Mesendoderm (in vitro differentiated cells): ENCODE measurements at regions not wholly inside any gene's neighbourhood (a gene's known extent, or its start where the extent isn't known, plus 50 kb on each side); places are given as distances from the start of the nearest gene placed in this dataset.

ENCODE experiments used
- DNase-seq: peaks from one replicate; pipeline ENCODE4 v3.0.0; 2013
- H2AK5ac ChIP-seq: 2 replicates; pipeline ENCODE4 v1.6.1; 2013; ENCODE audit warnings: low read length, inconsistent platforms
- H2BK120ac ChIP-seq: 2 replicates; pipeline ENCODE4 v1.6.1; 2013; ENCODE audit warnings: low read depth, mild to moderate bottlenecking, low read length, moderate library complexity, mixed read lengths
- H2BK15ac ChIP-seq: replicated peaks from 2 replicates; pipeline ENCODE4 v1.6.1; 2013; ENCODE audit warnings: low read depth, mild to moderate bottlenecking, moderate library complexity
- H2BK5ac ChIP-seq: 2 replicates; pipeline ENCODE4 v1.6.1; 2013; ENCODE audit warnings: low read length, inconsistent platforms
- H3K18ac ChIP-seq: 2 replicates; pipeline ENCODE4 v1.6.1; 2013; ENCODE audit warnings: mild to moderate bottlenecking, low read length, mixed read lengths
- H3K23ac ChIP-seq: one replicate; pipeline ENCODE4 v1.6.1; 2013; ENCODE audit warnings: low read length
- H3K27ac ChIP-seq: 2 replicates; pipeline ENCODE4 v1.5.1; 2013; ENCODE audit warnings: low read depth, mild to moderate bottlenecking, inconsistent platforms, low read length, moderate library complexity
- H3K27me3 ChIP-seq: 2 replicates; pipeline ENCODE4 v1.6.1; 2013; ENCODE audit warnings: low read length, control low read depth, mild to moderate bottlenecking, inconsistent platforms; ENCODE audit not compliant: insufficient read depth, poor library complexity
- H3K36me3 ChIP-seq: 2 replicates; pipeline ENCODE4 v1.6.1; 2013; ENCODE audit warnings: low read length, inconsistent platforms; ENCODE audit not compliant: control insufficient read depth, insufficient read depth
- H3K4ac ChIP-seq: one replicate; pipeline ENCODE4 v1.6.1; 2013; ENCODE audit warnings: low read depth, mild to moderate bottlenecking, low read length, moderate library complexity
- H3K4me1 ChIP-seq: 2 replicates; pipeline ENCODE4 v1.6.1; 2013; ENCODE audit warnings: low read depth, low read length, inconsistent platforms; ENCODE audit not compliant: control insufficient read depth
- H3K4me2 ChIP-seq: 2 replicates; pipeline ENCODE4 v1.6.1; 2013; ENCODE audit warnings: low read length
- H3K4me3 ChIP-seq: 2 replicates; pipeline ENCODE4 v1.5.1; 2013; ENCODE audit warnings: mild to moderate bottlenecking, low read length
- H3K56ac ChIP-seq: one replicate; pipeline ENCODE4 v1.6.1; 2013; ENCODE audit warnings: low read length
- H3K79me1 ChIP-seq: 2 replicates; pipeline ENCODE4 v1.6.1; 2013; ENCODE audit warnings: low read length, inconsistent platforms
- H3K79me2 ChIP-seq: 2 replicates; pipeline ENCODE4 v1.6.1; 2013; ENCODE audit warnings: mild to moderate bottlenecking, low read length; ENCODE audit not compliant: control insufficient read depth, insufficient read depth
- H3K9ac ChIP-seq: 2 replicates; pipeline ENCODE4 v1.6.1; 2013; ENCODE audit warnings: low read length, inconsistent platforms
- H4K5ac ChIP-seq: one replicate; pipeline ENCODE4 v1.6.1; 2013; ENCODE audit warnings: low read length
- H4K8ac ChIP-seq: one replicate; pipeline ENCODE4 v1.6.1; 2013; ENCODE audit warnings: low read depth, mild to moderate bottlenecking, control low read depth, low read length, moderate library complexity
- WGBS: extraction: QIAGEN DNeasy Blood & Tissue Kit; methylation state at CpG from one replicate; pipeline ENCODE4 v1.1.7; 2013; ENCODE audit warnings: low lambda C conversion rate, missing lambda C conversion rate; ENCODE audit not compliant: insufficient coverage; ENCODE audit errors: extremely low coverage; 5-methylcytosine and 5-hydroxymethylcytosine counted together

DNA sequence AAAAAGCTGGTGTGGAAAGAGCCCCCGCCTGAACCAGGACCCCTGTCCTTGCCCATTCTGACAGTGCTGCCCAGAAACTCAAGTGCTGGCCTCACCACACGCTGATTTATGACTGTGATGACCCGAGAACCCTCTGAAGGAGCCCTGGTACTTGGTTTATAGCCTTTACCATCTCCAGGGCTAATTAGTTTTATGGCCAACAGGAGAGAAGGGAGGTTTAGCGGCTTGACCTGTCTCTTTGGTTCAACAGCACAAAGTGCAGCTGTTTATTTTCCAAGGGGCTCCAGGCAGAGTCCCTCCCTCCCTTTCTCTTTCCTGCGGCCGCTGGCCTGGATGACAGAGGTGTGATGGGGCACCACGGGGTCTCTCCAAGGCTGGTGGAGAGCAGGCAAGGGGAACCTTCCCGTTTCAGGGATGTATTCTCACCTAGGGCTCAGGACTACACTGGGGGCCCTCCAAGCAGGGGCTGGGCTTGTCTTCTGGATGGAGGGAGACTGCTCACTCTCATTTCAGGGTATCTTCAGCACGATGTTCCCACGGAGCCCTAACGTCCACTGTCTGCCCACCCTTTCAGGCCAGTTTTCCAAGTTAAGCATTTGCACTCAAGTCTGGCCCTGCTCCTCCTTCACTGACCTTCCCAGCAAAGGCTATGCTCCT lies 174.2 kb upstream of the GLI2 start:
- Histone ChIP-seq H4K5ac (no peak overlapping the region), H2BK15ac (no peak overlapping the region), H3K56ac (no peak overlapping the region), H3K18ac (no peak overlapping the region), H3K27me3 (no peaks in the 10 kb centered on the region), H2AK5ac (no peak overlapping the region), H3K79me2 (no peaks in the 10 kb centered on the region), H3K23ac (no peak overlapping the region), H4K8ac (no peak overlapping the region), H3K36me3 (no peaks in the 10 kb centered on the region), H2BK120ac (no peak overlapping the region), H3K4me2 (no peak overlapping the region), H2BK5ac (no peak overlapping the region), H3K4ac (no peak overlapping the region), H3K79me1 (no peaks in the 10 kb centered on the region), H3K4me3 (no peak overlapping the region), H3K27ac (no peak overlapping the region), H3K9ac (no peak overlapping the region), H3K4me1 (no peaks in the 10 kb centered on the region)
- no peak for DNase-seq
- WGBS: no CpG with 5 or more reads among the region's 11 CpGs

DNA sequence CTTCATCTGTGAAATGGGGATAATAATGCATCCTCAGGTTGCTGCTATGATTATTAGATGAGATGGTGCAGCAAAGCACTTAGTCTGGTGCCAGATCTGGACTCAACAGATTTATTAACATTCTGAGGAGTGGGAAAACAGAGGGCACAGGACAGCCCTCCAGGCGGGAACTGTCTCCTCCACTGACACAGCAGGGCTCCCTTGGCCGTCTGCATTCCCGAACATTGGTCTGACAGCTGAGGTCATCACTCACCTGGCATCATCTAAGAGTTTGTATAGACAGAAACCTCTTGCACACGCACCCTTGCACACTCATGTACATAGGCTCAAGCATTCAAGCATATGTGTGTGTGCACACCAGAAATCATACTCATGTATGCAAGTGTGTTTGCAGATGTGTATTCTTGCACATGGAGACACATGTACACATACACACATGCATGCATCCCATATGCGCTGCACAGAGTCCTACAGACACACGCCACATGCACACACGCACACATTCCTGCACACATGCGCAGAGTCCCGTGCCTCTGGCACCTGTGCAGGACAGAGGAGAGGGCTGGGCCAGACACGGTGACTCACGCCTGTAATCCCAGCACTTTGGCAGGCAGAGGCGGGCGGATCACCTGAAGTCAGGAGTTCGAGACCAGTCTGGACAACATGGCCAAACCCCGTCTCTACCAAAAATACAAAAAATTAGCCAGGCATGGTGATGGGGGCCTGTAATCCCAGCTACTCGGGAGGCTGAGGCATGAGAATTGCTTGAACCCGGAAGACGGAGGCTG lies 173.3 kb upstream of the GLI2 start:
- Histone ChIP-seq H3K18ac (no peak overlapping the region), H3K56ac (no peak overlapping the region), H3K79me2 (no peaks in the 10 kb centered on the region), H3K79me1 (no peaks in the 10 kb centered on the region), H3K9ac (no peak overlapping the region), H4K8ac (no peak overlapping the region), H3K27ac (no peak overlapping the region), H3K4me3 (no peak overlapping the region), H2BK5ac (no peak overlapping the region), H2BK15ac (no peak overlapping the region), H2BK120ac (no peak overlapping the region), H3K4me2 (no peak overlapping the region), H2AK5ac (no peak overlapping the region), H3K36me3 (no peaks in the 10 kb centered on the region), H4K5ac (no peak overlapping the region), H3K23ac (no peak overlapping the region), H3K4ac (no peak overlapping the region), H3K4me1 (no peaks in the 10 kb centered on the region), H3K27me3 (no peaks in the 10 kb centered on the region)
- WGBS: no CpG with 5 or more reads among the region's 18 CpGs
- DNase-seq: no peak

DNA sequence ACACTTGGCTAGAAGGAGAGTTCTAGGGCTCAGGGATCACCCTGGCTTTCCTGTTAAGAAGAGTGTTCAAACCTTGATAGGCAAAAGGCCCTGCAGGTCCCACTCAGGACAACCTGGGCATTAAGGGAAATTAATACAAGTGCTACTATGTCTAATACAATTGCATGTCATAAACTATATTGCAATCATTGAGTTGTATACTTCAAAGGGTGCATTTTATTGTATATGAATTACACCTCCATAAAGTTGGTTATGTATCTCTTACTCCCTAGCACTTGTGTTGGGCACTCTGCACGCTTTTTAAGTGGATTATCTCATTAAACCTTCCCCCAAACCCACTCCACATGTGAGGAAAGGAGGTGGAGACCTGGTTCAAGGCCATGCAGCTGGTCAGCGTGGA lies 172.1 kb upstream of the GLI2 start:
- no peak overlapping the region for H2BK5ac ChIP-seq
- H3K27ac ChIP-seq: no peak overlapping the region
- H3K56ac ChIP-seq: no peak overlapping the region
- H3K9ac ChIP-seq: no peak overlapping the region
- no peak overlapping the region for H3K4me3 ChIP-seq
- no peaks in the 10 kb centered on the region for H3K27me3 ChIP-seq
- H4K8ac ChIP-seq: no peak overlapping the region
- no peak overlapping the region for H2BK120ac ChIP-seq
- no peak overlapping the region for H2BK15ac ChIP-seq
- no peaks in the 10 kb centered on the region for H3K4me1 ChIP-seq
- no peak overlapping the region for H3K23ac ChIP-seq
- H3K4me2 ChIP-seq: no peak overlapping the region
- H3K36me3 ChIP-seq: no peaks in the 10 kb centered on the region
- H3K79me2 ChIP-seq: no peaks in the 10 kb centered on the region
- no peak overlapping the region for H3K18ac ChIP-seq
- H3K79me1 ChIP-seq: no peaks in the 10 kb centered on the region
- H4K5ac ChIP-seq: no peak overlapping the region
- H2AK5ac ChIP-seq: no peak overlapping the region
- DNase-seq: no peak
- no CpG with 5 or more reads among the region's 2 CpGs for WGBS
- no peak overlapping the region for H3K4ac ChIP-seq

DNA sequence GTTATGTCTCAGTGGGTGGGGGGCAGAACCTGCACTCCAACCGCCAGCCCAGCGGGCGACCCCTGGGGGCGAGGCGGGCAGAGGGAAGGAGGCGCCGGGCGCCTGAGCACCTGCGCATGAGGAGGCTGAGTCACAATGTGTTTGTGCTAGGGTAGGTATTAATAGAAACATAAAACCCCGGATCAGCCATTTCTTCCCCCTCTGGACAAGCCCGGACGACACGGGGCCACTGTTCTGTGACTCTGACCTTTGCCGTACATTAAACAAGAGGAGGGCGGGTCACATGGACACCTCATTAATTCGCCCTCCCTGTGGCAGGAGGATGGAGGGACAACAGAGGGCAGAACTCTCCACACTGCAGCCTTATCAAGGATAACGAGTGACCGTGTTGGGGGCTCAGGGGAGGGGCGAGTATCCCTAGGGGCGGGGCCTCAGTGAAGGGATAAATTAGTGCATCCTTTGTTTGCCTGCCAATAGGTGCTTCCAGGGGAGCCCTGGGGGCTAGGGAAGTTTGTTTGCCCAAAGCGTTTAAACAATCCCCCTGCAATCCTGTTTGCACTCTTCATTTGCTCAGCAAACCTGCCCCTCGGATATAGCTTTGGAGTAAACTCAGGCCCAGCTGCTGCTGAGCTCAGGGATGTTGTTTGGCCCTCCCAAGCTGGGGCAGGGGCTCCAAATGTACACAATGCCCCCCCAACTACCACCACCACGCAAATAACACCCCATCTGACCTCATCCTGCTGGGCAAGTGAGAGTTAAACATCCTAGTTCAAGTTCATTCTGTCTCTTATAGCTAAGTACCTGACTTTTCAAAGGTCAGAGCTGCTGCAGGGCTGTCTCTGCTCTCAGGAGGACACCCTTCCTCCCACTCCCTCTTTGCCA lies 171.2 kb upstream of the GLI2 start:
- H2BK120ac ChIP-seq: no peak overlapping the region
- H3K56ac ChIP-seq: no peak overlapping the region
- no peak overlapping the region for H3K27ac ChIP-seq
- H3K4me1 ChIP-seq: no peaks in the 10 kb centered on the region
- H3K36me3 ChIP-seq: no peaks in the 10 kb centered on the region
- WGBS: no CpG with 5 or more reads among the region's 23 CpGs
- H3K18ac ChIP-seq: no peak overlapping the region
- H4K8ac ChIP-seq: no peak overlapping the region
- no peak overlapping the region for H4K5ac ChIP-seq
- no peak overlapping the region for H3K4me3 ChIP-seq
- H2BK15ac ChIP-seq: no peak overlapping the region
- H3K79me2 ChIP-seq: no peaks in the 10 kb centered on the region
- peak; percentile 19 for DNase-seq
- H3K27me3 ChIP-seq: no peaks in the 10 kb centered on the region
- H3K4me2 ChIP-seq: no peak overlapping the region
- H2AK5ac ChIP-seq: no peak overlapping the region
- no peak overlapping the region for H3K9ac ChIP-seq
- H3K4ac ChIP-seq: no peak overlapping the region
- H2BK5ac ChIP-seq: no peak overlapping the region
- H3K23ac ChIP-seq: no peak overlapping the region
- H3K79me1 ChIP-seq: no peaks in the 10 kb centered on the region

DNA sequence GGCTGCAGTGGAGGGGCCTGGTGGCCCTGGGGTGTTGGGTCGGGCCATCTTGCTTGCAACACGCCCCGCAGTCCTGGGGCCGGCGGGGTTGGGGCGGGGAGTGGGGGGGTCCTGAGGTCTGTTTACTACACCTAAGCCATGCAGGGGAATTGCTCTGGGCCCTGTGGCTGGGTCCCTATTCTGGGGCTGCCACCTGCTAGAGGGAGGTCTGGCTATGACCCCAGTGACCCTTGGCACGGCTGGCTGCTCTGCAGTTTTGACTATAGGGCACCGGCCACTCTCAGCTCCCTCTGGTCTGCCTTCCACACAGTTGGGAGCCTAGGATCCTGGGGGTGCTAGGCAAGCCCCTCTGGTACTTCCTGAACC lies 170.6 kb upstream of the GLI2 start:
- H3K4me1 ChIP-seq: no peaks in the 10 kb centered on the region

More for the DNA sequence above, 170.6 kb upstream of the GLI2 start:
- DNase-seq: no peak
- H2BK120ac ChIP-seq: no peak overlapping the region
- no CpG with 5 or more reads among the region's 8 CpGs for WGBS
- H3K18ac ChIP-seq: no peak overlapping the region
- no peak overlapping the region for H2BK15ac ChIP-seq
- H3K23ac ChIP-seq: no peak overlapping the region
- H4K8ac ChIP-seq: no peak overlapping the region
- no peak overlapping the region for H3K56ac ChIP-seq
- no peaks in the 10 kb centered on the region for H3K36me3 ChIP-seq
- H3K27ac ChIP-seq: no peak overlapping the region
- H3K9ac ChIP-seq: no peak overlapping the region
- no peak overlapping the region for H3K4ac ChIP-seq
- H3K4me3 ChIP-seq: no peak overlapping the region
- H4K5ac ChIP-seq: no peak overlapping the region
- H2BK5ac ChIP-seq: no peak overlapping the region
- H3K79me2 ChIP-seq: no peaks in the 10 kb centered on the region
- H3K4me2 ChIP-seq: no peak overlapping the region
- no peaks in the 10 kb centered on the region for H3K27me3 ChIP-seq
- H2AK5ac ChIP-seq: no peak overlapping the region
- H3K79me1 ChIP-seq: no peaks in the 10 kb centered on the region
